Caco-2 (cell line): ENCODE measurements at regions not wholly inside any gene's neighbourhood (a gene's known extent, or its start where the extent isn't known, plus 50 kb on each side); places are given as distances from the start of the nearest gene placed in this dataset.

ENCODE experiments used
- BruUV-seq: library from RNA; stranded (reverse); fragments of 400-500 nt; replicated peaks from 2 replicates; lab custom pipeline; 2021; lab: Mats Ljungman, UMichigan
- CTCF ChIA-PET: fragments of 300-600 bp; sonication (Branson Sonifier 250); formaldehyde crosslinking; loops from one replicate; lab custom pipeline; 2022; ENCODE audit warnings: antibody characterized with exemption; lab: Charles Lee
- POLR2A ChIA-PET: fragments of 300-600 bp; sonication (Branson Sonifier 250); formaldehyde crosslinking; loops from one replicate; lab custom pipeline; 2022; ENCODE audit warnings: antibody characterized with exemption; lab: Charles Lee
- DNase-seq, 2 experiments: peaks; one replicate each; pipeline versions ENCODE4 v3.0.0 to v3.0.0-alpha.2; 2020 to 2022
- H3K27me3 ChIP-seq: replicated peaks from 2 replicates; pipeline ENCODE4 v1.6.0; 2011; ENCODE audit warnings: low read length; ENCODE audit not compliant: control insufficient read depth, insufficient read depth
- H3K36me3 ChIP-seq: 2 replicates; pipeline ENCODE4 v1.5.1; 2011; ENCODE audit warnings: low read length; ENCODE audit not compliant: control insufficient read depth, insufficient read depth
- H3K4me1 ChIP-seq: fragments of 250-450 bp; sonication (Bioruptor Pico); 2 replicates; pipeline ENCODE4 v1.5.1; 2020; ENCODE audit warnings: mild to moderate bottlenecking
- H3K4me3 ChIP-seq: 2 replicates; pipeline ENCODE4 v1.5.1; 2011; ENCODE audit warnings: low read depth, mild to moderate bottlenecking, control low read depth, low read length
- H3K9me3 ChIP-seq: fragments of 250-450 bp; sonication (Bioruptor Pico); 2 replicates; pipeline ENCODE4 v1.5.1; 2020; ENCODE audit warnings: mild to moderate bottlenecking, moderate library complexity
- H3K27ac Mint-ChIP-seq: one replicate; pipeline ENCODE4 v1.8.0; 2022; ENCODE audit warnings: mixed read lengths; ENCODE audit not compliant: unreplicated experiment
- H3K27me3 Mint-ChIP-seq: one replicate; pipeline ENCODE4 v1.8.0; 2022; ENCODE audit warnings: mixed read lengths; ENCODE audit not compliant: insufficient read depth, unreplicated experiment
- H3K36me3 Mint-ChIP-seq: one replicate; pipeline ENCODE4 v1.8.0; 2022; ENCODE audit warnings: mild to moderate bottlenecking, mixed read lengths; ENCODE audit not compliant: insufficient read depth, unreplicated experiment
- H3K4me1 Mint-ChIP-seq: one replicate; pipeline ENCODE4 v1.8.0; 2022; ENCODE audit warnings: low read depth, mixed read lengths; ENCODE audit not compliant: unreplicated experiment
- H3K4me3 Mint-ChIP-seq: one replicate; pipeline ENCODE4 v1.8.0; 2022; ENCODE audit warnings: mild to moderate bottlenecking, moderate library complexity, mixed read lengths; ENCODE audit not compliant: unreplicated experiment
- H3K9me3 Mint-ChIP-seq: one replicate; pipeline ENCODE4 v1.8.0; 2022; ENCODE audit warnings: mixed read lengths; ENCODE audit not compliant: unreplicated experiment
- CTCF ChIP-seq, 2 experiments: fragments of 200-600 bp in 1 of 2; IDR thresholded peaks; 1 replicate in 1 of 2; 2 replicates in 1 of 2; pipeline versions ENCODE4 v1.5.1 to v1.8.0; 2011 to 2022; ENCODE audit warnings: antibody characterized with exemption in 1 of 2, control low read depth in 1 of 2, inconsistent platforms in 1 of 2, low read depth in 1 of 2, low read length in 1 of 2, mild to moderate bottlenecking in 1 of 2, moderate library complexity in 1 of 2; ENCODE audit not compliant: insufficient read depth in 1 of 2, severe bottlenecking in 1 of 2, unreplicated experiment in 1 of 2
- intact Hi-C: fragments of 100-400 bp; cut with micrococcal nuclease; formaldehyde crosslinking; loops from one replicate; pipeline ENCODE4 v1.10.0; 2022; ENCODE audit not compliant: unreplicated experiment

- no peak overlapping the region for H3K4me3 Mint-ChIP-seq
- ChIA-PET CTCF (interaction anchor here (0.5 kb wide), 1 partner anchor 30 kb away, joined by 6 read pairs; no protein-coding TSS in a partner anchor), POLR2A (no interaction called here)
- Histone ChIP-seq H3K36me3 (no peaks in the 10 kb centered on the region; the same call in 1 of the 2 replicates), H3K4me3 (no peak overlapping the region), H3K9me3 (no peaks in the 10 kb centered on the region), H3K27me3 (no peaks in the 10 kb centered on the region), H3K4me1 (peaks cover 37% of the 10 kb centered on the region)
- no peak for TF ChIP-seq CTCF (IDR thresholded peaks at IDR 0.05; ENCODE audit: insufficient read depth in 1 of 2, low read depth in 1 of 2, low read length in 1 of 2, severe bottlenecking in 1 of 2, unreplicated experiment in 1 of 2)
- no peaks in the 10 kb centered on the region for H3K27me3 Mint-ChIP-seq
- H3K9me3 Mint-ChIP-seq: no peaks in the 10 kb centered on the region
- H3K36me3 Mint-ChIP-seq: peaks cover 11% of the 10 kb centered on the region
- intact Hi-C loops: no loop called here
- peak overlapping the region; percentile 52 for H3K27ac Mint-ChIP-seq
- no peak for DNase-seq
- H3K4me1 Mint-ChIP-seq: peaks cover 32% of the 10 kb centered on the region
- no TSS peak for BruUV-seq
Observed at GRCh38 chr2:42970151-42970550, 177.8 kb upstream of the HAAO start.

GRCh38 chr2:42969231-42970150 is 177.1 kb upstream of the HAAO start:
- peaks cover 30% of the 10 kb centered on the region for H3K4me1 Mint-ChIP-seq
- ChIA-PET POLR2A (no interaction called here), CTCF (no interaction called here)
- Histone ChIP-seq H3K9me3 (no peaks in the 10 kb centered on the region), H3K4me1 (peaks cover 32% of the 10 kb centered on the region), H3K36me3 (no peaks in the 10 kb centered on the region; the same call in 1 of the 2 replicates), H3K4me3 (no peak overlapping the region), H3K27me3 (no peaks in the 10 kb centered on the region)
- BruUV-seq: no TSS peak
- DNase-seq: no peak
- no peaks in the 10 kb centered on the region for H3K27me3 Mint-ChIP-seq
- no peak overlapping the region for H3K4me3 Mint-ChIP-seq
- peak overlapping the region; percentile 52 for H3K27ac Mint-ChIP-seq
- intact Hi-C loops: no loop called here
- no peaks in the 10 kb centered on the region for H3K9me3 Mint-ChIP-seq
- no peak for TF ChIP-seq CTCF (IDR thresholded peaks at IDR 0.05; ENCODE audit: insufficient read depth in 1 of 2, low read depth in 1 of 2, low read length in 1 of 2, severe bottlenecking in 1 of 2, unreplicated experiment in 1 of 2)
- H3K36me3 Mint-ChIP-seq: peaks cover 4% of the 10 kb centered on the region

GRCh38 chr2:42967959-42968674 is 175.7 kb upstream of the HAAO start:
- no peak overlapping the region for H3K4me3 ChIP-seq
- no TSS peak for BruUV-seq
- Mint-ChIP-seq H3K27ac (no peak overlapping the region), H3K27me3 (no peaks in the 10 kb centered on the region), H3K4me3 (no peak overlapping the region), H3K9me3 (no peaks in the 10 kb centered on the region), H3K36me3 (no peaks in the 10 kb centered on the region), H3K4me1 (peaks cover 20% of the 10 kb centered on the region)
- no peaks in the 10 kb centered on the region; the same call in 1 of the 2 replicates for H3K36me3 ChIP-seq
- H3K27me3 ChIP-seq: no peaks in the 10 kb centered on the region
- peaks cover 18% of the 10 kb centered on the region for H3K4me1 ChIP-seq
- no peak for DNase-seq
- CTCF ChIA-PET: interaction anchor here (1.1 kb wide), 1 partner anchor 11 kb away, joined by 4 read pairs; no protein-coding TSS in a partner anchor
- POLR2A ChIA-PET: no interaction called here
- no peak for TF ChIP-seq CTCF (IDR thresholded peaks at IDR 0.05; ENCODE audit: insufficient read depth in 1 of 2, low read depth in 1 of 2, low read length in 1 of 2, severe bottlenecking in 1 of 2, unreplicated experiment in 1 of 2)
- intact Hi-C loops: no loop called here
- no peaks in the 10 kb centered on the region for H3K9me3 ChIP-seq
